ENCODE measurements at regions not wholly inside any gene's neighbourhood (a gene's known extent, or its start where the extent isn't known, plus 50 kb on each side); places are given as distances from the start of the nearest gene placed in this dataset.

GRCh38 chr1:5758859-5759578 lies 233.2 kb downstream of the NPHP4 start:
- DNase-seq (ENCODE audit: low read depth, low spot score): no peak
- ATAC-seq: no peak
- ChIA-PET RAD21 (ENCODE audit: unreplicated experiment) (no interaction called here), SMC1A (ENCODE audit: uncharacterized antibody, unreplicated experiment) (no interaction called here), POLR2A (no interaction called here), CTCF (no interaction called here)
- intact Hi-C loops (cut with micrococcal nuclease; ENCODE audit: unreplicated experiment) (no loop called here), in situ Hi-C loops (cut with MboI) (no loop called here)
- Histone ChIP-seq H3K9me3 (replicated peaks; ENCODE audit: control insufficient read depth, insufficient read depth, low read length) (peaks cover 3% of the 10 kb centered on the region; the same call in 2 of the 3 replicates), H4K20me1 (ENCODE audit: control insufficient read depth, insufficient read depth) (no peaks in the 10 kb centered on the region), H3K9ac (ENCODE audit: control insufficient read depth, insufficient read depth, low read length) (no peak overlapping the region), H2AFZ (ENCODE audit: control insufficient read depth, low read depth, low read length) (no peak overlapping the region), H3K27me3 (replicated peaks in 1 of 2; ENCODE audit: control insufficient read depth in 2 of 2, insufficient read depth in 2 of 2, low read length in 1 of 2) (no peaks in the 10 kb centered on the region), H3K27ac (ENCODE audit: control insufficient read depth, insufficient read depth) (no peak overlapping the region), H3K79me2 (ENCODE audit: control insufficient read depth, insufficient read depth, low read length) (no peaks in the 10 kb centered on the region), H3K4me3 (no peak overlapping the region), H3K4me1 (ENCODE audit: control insufficient read depth, insufficient read depth, low read length) (no peaks in the 10 kb centered on the region), H3K4me2 (ENCODE audit: control insufficient read depth, insufficient read depth) (no peak overlapping the region), H3K36me3 (ENCODE audit: control insufficient read depth in 2 of 2, insufficient read depth in 2 of 2, low read length in 1 of 2) (no peaks in the 10 kb centered on the region)
- no peak for TF ChIP-seq PAX8 (IDR thresholded peaks at IDR 0.05)
- no peak for TF ChIP-seq MTA2 (IDR thresholded peaks at IDR 0.05; ENCODE audit: low read depth)
- no peak for TF ChIP-seq NR2F1 (conservative IDR thresholded peaks at IDR 0.05)
- no peak for TF ChIP-seq SREBF1 (IDR thresholded peaks at IDR 0.05; ENCODE audit: low read length)
- no peak for TF ChIP-seq ZNF217 (IDR thresholded peaks at IDR 0.05)
- TF ChIP-seq, protein P1, sequence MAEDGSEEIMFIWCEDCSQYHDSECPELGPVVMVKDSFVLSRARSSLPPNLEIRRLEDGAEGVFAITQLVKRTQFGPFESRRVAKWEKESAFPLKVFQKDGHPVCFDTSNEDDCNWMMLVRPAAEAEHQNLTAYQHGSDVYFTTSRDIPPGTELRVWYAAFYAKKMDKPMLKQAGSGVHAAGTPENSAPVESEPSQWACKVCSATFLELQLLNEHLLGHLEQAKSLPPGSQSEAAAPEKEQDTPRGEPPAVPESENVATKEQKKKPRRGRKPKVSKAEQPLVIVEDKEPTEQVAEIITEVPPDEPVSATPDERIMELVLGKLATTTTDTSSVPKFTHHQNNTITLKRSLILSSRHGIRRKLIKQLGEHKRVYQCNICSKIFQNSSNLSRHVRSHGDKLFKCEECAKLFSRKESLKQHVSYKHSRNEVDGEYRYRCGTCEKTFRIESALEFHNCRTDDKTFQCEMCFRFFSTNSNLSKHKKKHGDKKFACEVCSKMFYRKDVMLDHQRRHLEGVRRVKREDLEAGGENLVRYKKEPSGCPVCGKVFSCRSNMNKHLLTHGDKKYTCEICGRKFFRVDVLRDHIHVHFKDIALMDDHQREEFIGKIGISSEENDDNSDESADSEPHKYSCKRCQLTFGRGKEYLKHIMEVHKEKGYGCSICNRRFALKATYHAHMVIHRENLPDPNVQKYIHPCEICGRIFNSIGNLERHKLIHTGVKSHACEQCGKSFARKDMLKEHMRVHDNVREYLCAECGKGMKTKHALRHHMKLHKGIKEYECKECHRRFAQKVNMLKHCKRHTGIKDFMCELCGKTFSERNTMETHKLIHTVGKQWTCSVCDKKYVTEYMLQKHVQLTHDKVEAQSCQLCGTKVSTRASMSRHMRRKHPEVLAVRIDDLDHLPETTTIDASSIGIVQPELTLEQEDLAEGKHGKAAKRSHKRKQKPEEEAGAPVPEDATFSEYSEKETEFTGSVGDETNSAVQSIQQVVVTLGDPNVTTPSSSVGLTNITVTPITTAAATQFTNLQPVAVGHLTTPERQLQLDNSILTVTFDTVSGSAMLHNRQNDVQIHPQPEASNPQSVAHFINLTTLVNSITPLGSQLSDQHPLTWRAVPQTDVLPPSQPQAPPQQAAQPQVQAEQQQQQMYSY (CRISPR knock-in tag; IDR thresholded peaks at IDR 0.05): no peak
- no peak for FAIRE-seq
- BruUV-seq (replicated peaks): no TSS peak
- WGBS (ENCODE audit: insufficient coverage, insufficient replicate concordance, low lambda C conversion rate, missing lambda C conversion rate): 11% methylated on average over 19 of the region's 19 CpGs
